H1 (cell line): ENCODE measurements at regions not wholly inside any gene's neighbourhood (a gene's known extent, or its start where the extent isn't known, plus 50 kb on each side); places are given as distances from the start of the nearest gene placed in this dataset.

ENCODE experiments used
- CTCF ChIA-PET: fragments of 300-600 bp; sonication (Branson Sonifier 250); formaldehyde crosslinking; loops from one replicate; lab custom pipeline; 2021; ENCODE audit not compliant: partially characterized antibody; lab: Charles Lee
- POLR2A ChIA-PET: fragments of 300-600 bp; sonication (Branson Sonifier 250); formaldehyde crosslinking; loops from one replicate; lab custom pipeline; 2021; ENCODE audit warnings: inconsistent platforms; ENCODE audit not compliant: partially characterized antibody; lab: Charles Lee
- DNase-seq, 2 experiments: peaks; one replicate each; pipeline versions ENCODE4 v3.0.0 to v3.0.0-alpha.2; 2010 to 2022; ENCODE audit warnings: low spot score in 2 of 2, low read depth in 1 of 2, mixed read lengths in 1 of 2
- FAIRE-seq: peaks from 2 replicates; lab custom pipeline; 2011; peaks lifted over from hg19 to GRCh38; lab: Jason Lieb, UNC
- H2AFZ ChIP-seq: 2 replicates; pipeline ENCODE4 v1.8.1; 2012; ENCODE audit warnings: low read length, inconsistent platforms
- H2AK5ac ChIP-seq: 2 replicates; pipeline ENCODE4 v1.6.1; 2013; ENCODE audit warnings: low read depth, low read length
- H2BK120ac ChIP-seq: replicated peaks from 2 replicates; pipeline ENCODE3; 2013; ENCODE audit warnings: low read depth, low read length, inconsistent platforms
- H2BK12ac ChIP-seq: 2 replicates; pipeline ENCODE4 v1.6.1; 2013; ENCODE audit warnings: low read depth, low read length
- H2BK15ac ChIP-seq: 2 replicates; pipeline ENCODE4 v1.6.1; 2013; ENCODE audit warnings: low read length
- H2BK20ac ChIP-seq: 2 replicates; pipeline ENCODE4 v1.6.1; 2013; ENCODE audit warnings: low read length
- H2BK5ac ChIP-seq: 2 replicates; pipeline ENCODE4 v1.6.1; 2013; ENCODE audit warnings: low read depth, low read length
- H3K14ac ChIP-seq: 2 replicates; pipeline ENCODE4 v1.6.1; 2013; ENCODE audit warnings: inconsistent platforms; ENCODE audit not compliant: insufficient read length
- H3K18ac ChIP-seq: 2 replicates; pipeline ENCODE4 v1.6.1; 2013; ENCODE audit warnings: low read length; ENCODE audit errors: extremely low read depth
- H3K23ac ChIP-seq: 2 replicates; pipeline ENCODE4 v1.6.1; 2013; ENCODE audit warnings: inconsistent platforms; ENCODE audit not compliant: insufficient read length
- H3K23me2 ChIP-seq: 2 replicates; pipeline ENCODE4 v1.6.1; 2013; ENCODE audit warnings: low read depth, low read length
- H3K27ac ChIP-seq: 2 replicates; pipeline ENCODE4 v1.6.1; 2011; ENCODE audit warnings: low read depth, low read length, inconsistent platforms
- H3K27me3 ChIP-seq, 4 experiments: replicated peaks in 1 of 4; 1 replicate in 1 of 4; 2 replicates in 3 of 4; pipeline versions ENCODE4 v1.6.1 to v1.8.1; 2011 to 2013; ENCODE audit warnings: low read length in 3 of 4, mild to moderate bottlenecking in 3 of 4, inconsistent platforms in 2 of 4, mixed read lengths in 2 of 4, moderate library complexity in 1 of 4; ENCODE audit not compliant: control insufficient read depth in 3 of 4, insufficient read depth in 3 of 4; ENCODE audit errors: extremely low read depth in 1 of 4
- H3K36me3 ChIP-seq, 4 experiments: 2 replicates each; pipeline versions ENCODE4 v1.6.1 to v1.8.1; 2011 to 2013; ENCODE audit warnings: mild to moderate bottlenecking in 4 of 4, low read length in 3 of 4, moderate library complexity in 2 of 4, control low read depth in 1 of 4, inconsistent platforms in 1 of 4; ENCODE audit not compliant: insufficient read depth in 4 of 4, control insufficient read depth in 2 of 4
- H3K4ac ChIP-seq: replicated peaks from 2 replicates; pipeline ENCODE3; 2013; ENCODE audit warnings: low read length, low read depth, mixed read lengths, inconsistent platforms; ENCODE audit not compliant: insufficient read length
- H3K4me1 ChIP-seq, 4 experiments: replicated peaks in 1 of 4; 1 replicate in 1 of 4; 2 replicates in 3 of 4; pipeline versions ENCODE4 v1.6.1 to v1.8.1; 2011 to 2013; ENCODE audit warnings: low read length in 3 of 4, inconsistent platforms in 2 of 4, mixed read lengths in 1 of 4; ENCODE audit not compliant: insufficient read depth in 4 of 4, control insufficient read depth in 3 of 4
- H3K4me2 ChIP-seq, 2 experiments: 2 replicates each; pipeline versions ENCODE4 v1.6.1 to v1.8.1; 2011 to 2013; ENCODE audit warnings: low read depth in 2 of 2, low read length in 2 of 2, control low read depth in 1 of 2, inconsistent platforms in 1 of 2, mild to moderate bottlenecking in 1 of 2; ENCODE audit not compliant: insufficient read depth in 1 of 2
- H3K4me3 ChIP-seq, 4 experiments: fragments of 200-600, 300-600 bp in 1 of 4; sonication (generic), shearing (Covaris generic), sonication (Bioruptor Twin) in 1 of 4; 2 replicates each; pipeline versions ENCODE4 v1.5.1 to v1.8.1; 2011 to 2016; ENCODE audit warnings: low read length in 4 of 4, low read depth in 3 of 4, control low read depth in 2 of 4, inconsistent platforms in 2 of 4, mild to moderate bottlenecking in 2 of 4, mixed read lengths in 1 of 4, moderate library complexity in 1 of 4; ENCODE audit not compliant: insufficient read depth in 2 of 4; ENCODE audit errors: extremely low read depth in 1 of 4
- H3K56ac ChIP-seq: replicated peaks from 2 replicates; pipeline ENCODE3; 2013; ENCODE audit warnings: low read depth, mild to moderate bottlenecking, mixed read lengths, low read length, inconsistent platforms; ENCODE audit not compliant: insufficient read length
- H3K79me1 ChIP-seq: 2 replicates; pipeline ENCODE4 v1.6.1; 2013; ENCODE audit warnings: low read depth, low read length, control low read depth
- H3K79me2 ChIP-seq, 2 experiments: 2 replicates each; pipeline versions ENCODE4 v1.6.1 to v1.8.1; 2012 to 2013; ENCODE audit warnings: low read length in 2 of 2, mild to moderate bottlenecking in 2 of 2, inconsistent platforms in 1 of 2; ENCODE audit not compliant: insufficient read depth in 2 of 2, control insufficient read depth in 1 of 2
- H3K9ac ChIP-seq, 4 experiments: replicated peaks in 1 of 4; 1 replicate in 1 of 4; 2 replicates in 3 of 4; pipeline versions ENCODE4 v1.6.1 to v1.8.1; 2011 to 2013; ENCODE audit warnings: low read depth in 3 of 4, low read length in 3 of 4, control low read depth in 2 of 4, mild to moderate bottlenecking in 2 of 4, moderate library complexity in 2 of 4, inconsistent platforms in 1 of 4; ENCODE audit errors: extremely low read depth in 1 of 4
- H3K9me3 ChIP-seq, 2 experiments: 2 replicates each; pipeline versions ENCODE4 v1.6.1 to v1.8.1; 2012 to 2013; ENCODE audit warnings: mild to moderate bottlenecking in 2 of 2, moderate library complexity in 2 of 2, control low read depth in 1 of 2, inconsistent platforms in 1 of 2, low read depth in 1 of 2, low read length in 1 of 2, mixed read lengths in 1 of 2; ENCODE audit not compliant: insufficient read depth in 2 of 2
- H4K20me1 ChIP-seq, 2 experiments: replicated peaks in 1 of 2; 2 replicates each; pipeline versions ENCODE3 to v1.8.1; 2011 to 2013; ENCODE audit warnings: inconsistent platforms in 2 of 2, low read length in 2 of 2, mild to moderate bottlenecking in 1 of 2; ENCODE audit not compliant: insufficient read depth in 2 of 2, control insufficient read depth in 1 of 2
- H4K5ac ChIP-seq: 2 replicates; pipeline ENCODE4 v1.6.1; 2013; ENCODE audit warnings: low read length, low read depth, mixed read lengths, inconsistent platforms; ENCODE audit not compliant: insufficient read length
- H4K8ac ChIP-seq: 2 replicates; pipeline ENCODE4 v1.8.0; 2013; ENCODE audit warnings: mild to moderate bottlenecking, moderate library complexity, low read length, inconsistent platforms; ENCODE audit not compliant: insufficient read depth; ENCODE audit errors: extremely low read depth
- H4K91ac ChIP-seq: replicated peaks from 2 replicates; pipeline ENCODE3; 2013; ENCODE audit warnings: low read length, mixed read lengths, inconsistent platforms; ENCODE audit not compliant: insufficient read length
- FOSL1 ChIP-seq: IDR thresholded peaks from 2 replicates; pipeline ENCODE4 v1.6.1; 2011; ENCODE audit warnings: mild to moderate bottlenecking, low read depth, low read length, moderate library complexity; ENCODE audit not compliant: insufficient read depth
- JUND ChIP-seq: IDR thresholded peaks from 2 replicates; pipeline ENCODE4 v1.6.1; 2011; ENCODE audit warnings: mild to moderate bottlenecking, improper control_type of control experiment, low read length
- KDM4A ChIP-seq: IDR thresholded peaks from one replicate; pipeline ENCODE4 v1.7.1; 2012; ENCODE audit warnings: low read depth, mild to moderate bottlenecking, moderate library complexity, low read length, inconsistent platforms; ENCODE audit not compliant: severe bottlenecking
- POLR2A ChIP-seq, 2 experiments: IDR thresholded peaks; 1 replicate in 1 of 2; 2 replicates in 1 of 2; pipeline ENCODE4 v1.6.1; 2011; ENCODE audit warnings: low read depth in 2 of 2, low read length in 2 of 2, mild to moderate bottlenecking in 2 of 2; ENCODE audit errors: control extremely low read depth in 1 of 2
- POU5F1 ChIP-seq: IDR thresholded peaks from 2 replicates; pipeline ENCODE4 v1.6.1; 2011; ENCODE audit warnings: low read depth, mild to moderate bottlenecking, low read length, moderate library complexity
- RNF2 ChIP-seq: fragments of 200-900, 300-1000 bp; sonication (generic); IDR thresholded peaks from 2 replicates; pipeline ENCODE4 v1.7.1; 2016; ENCODE audit warnings: borderline replicate concordance, low read depth, mild to moderate bottlenecking, antibody characterized with exemption, low read length; ENCODE audit not compliant: poor library complexity, severe bottlenecking; ENCODE audit errors: missing control alignments
- SAP30 ChIP-seq: fragments of 300-600 bp; sonication (generic); IDR thresholded peaks from 2 replicates; pipeline ENCODE4 v1.7.1; 2012; ENCODE audit warnings: low read length, moderate library complexity, mild to moderate bottlenecking, inconsistent platforms; ENCODE audit not compliant: insufficient read depth, insufficient replicate concordance
- SIRT6 ChIP-seq: IDR thresholded peaks from one replicate; pipeline ENCODE4 v1.7.1; 2012; ENCODE audit warnings: low read length, inconsistent platforms
- SP2 ChIP-seq: IDR thresholded peaks from 2 replicates; pipeline ENCODE4 v1.6.1; 2012; ENCODE audit warnings: mild to moderate bottlenecking, low read length, inconsistent platforms
- TEAD4 ChIP-seq: IDR thresholded peaks from 2 replicates; pipeline ENCODE4 v1.6.1; 2012; ENCODE audit warnings: low read depth, low read length, inconsistent platforms, mixed read lengths
- WGBS, 2 experiments: shearing (Covaris generic) in 1 of 2; methylation state at CpG; one replicate each; pipeline versions ENCODE4 v1.1.6 to v1.1.7; 2013 to 2015; ENCODE audit warnings: low lambda C conversion rate in 2 of 2, mixed read lengths in 2 of 2, inconsistent platforms in 1 of 2, low coverage in 1 of 2, missing lambda C conversion rate in 1 of 2; ENCODE audit not compliant: insufficient replicate concordance in 2 of 2, insufficient coverage in 1 of 2, insufficient read length in 1 of 2; ENCODE audit errors: extremely low coverage in 1 of 2, missing lambda C conversion rate in 1 of 2; 5-methylcytosine and 5-hydroxymethylcytosine counted together
- TF ChIP-seq, protein P1 (sequence below), 3 experiments: IDR thresholded peaks; 1 replicate in 2 of 3; 2 replicates in 1 of 3; pipeline versions ENCODE4 v1.5.1 to v1.6.1; 2011; ENCODE audit warnings: low read length in 3 of 3, mild to moderate bottlenecking in 3 of 3, inconsistent platforms in 2 of 3, low read depth in 1 of 3, moderate library complexity in 1 of 3; ENCODE audit not compliant: insufficient read depth in 1 of 3; ENCODE audit errors: control extremely low read depth in 1 of 3
- TF ChIP-seq, protein P2 (sequence below): IDR thresholded peaks from 2 replicates; pipeline ENCODE4 v1.6.1; 2012; ENCODE audit warnings: inconsistent platforms

DNA sequence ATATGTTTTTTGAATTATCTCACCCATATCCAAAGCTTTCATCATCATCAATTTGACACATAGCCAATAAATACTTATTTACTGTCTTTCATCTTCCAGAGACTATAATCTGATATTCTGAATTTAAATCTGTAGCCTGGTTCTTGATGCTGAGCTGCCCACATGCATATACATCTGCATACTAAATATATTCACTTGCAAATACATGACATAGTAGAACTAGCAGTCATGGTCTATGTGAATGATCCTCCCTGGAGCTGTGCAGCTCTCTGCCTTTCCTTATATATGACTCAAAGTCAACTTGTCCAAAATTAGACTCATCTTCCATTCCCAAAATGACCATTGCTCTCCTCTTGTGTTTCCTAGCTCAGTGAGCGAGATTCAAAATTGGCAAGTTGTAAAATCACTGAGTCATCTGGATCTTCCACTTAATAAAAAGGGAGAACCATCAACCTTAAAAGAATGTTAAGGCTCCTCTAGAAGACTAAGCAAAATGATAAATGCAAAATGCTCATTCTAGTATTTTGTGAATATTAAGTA is 448.2 kb downstream of the PPARGC1A start:
- ChIA-PET CTCF (interaction anchor here (0.9 kb wide), 1 partner anchor 68 kb away, joined by 3 read pairs; no protein-coding TSS in a partner anchor), POLR2A (no interaction called here)
- H3K79me1 ChIP-seq: no peaks in the 10 kb centered on the region
- H3K4ac ChIP-seq: no peak overlapping the region
- H2AFZ ChIP-seq: no peak overlapping the region
- no peak overlapping the region for H2AK5ac ChIP-seq
- no peak overlapping the region for H2BK12ac ChIP-seq
- H3K9ac ChIP-seq: no peak overlapping the region
- no peaks in the 10 kb centered on the region; a peak in 1 of 4 replicates for H3K9me3 ChIP-seq
- H4K5ac ChIP-seq: no peak overlapping the region
- H3K23ac ChIP-seq: no peak overlapping the region
- no peak overlapping the region for H2BK120ac ChIP-seq
- FAIRE-seq (no peak), DNase-seq (no peak)
- no peak overlapping the region for H2BK20ac ChIP-seq
- no peak overlapping the region for H4K91ac ChIP-seq
- no peaks in the 10 kb centered on the region for H3K23me2 ChIP-seq
- H3K4me2 ChIP-seq: no peak overlapping the region
- H2BK5ac ChIP-seq: no peak overlapping the region
- H3K27ac ChIP-seq: no peak overlapping the region
- no peak overlapping the region for H3K14ac ChIP-seq
- H3K56ac ChIP-seq: no peak overlapping the region
- H2BK15ac ChIP-seq: no peak overlapping the region
- WGBS, 2 experiments: 94% methylated on average over 1 of the region's 1 CpG; no CpG with 5 or more reads in 1 of the 2 experiments
- H3K36me3 ChIP-seq: no peaks in the 10 kb centered on the region
- H3K18ac ChIP-seq: no peak overlapping the region
- no peaks in the 10 kb centered on the region for H3K79me2 ChIP-seq
- H3K4me3 ChIP-seq: no peak overlapping the region
- no peaks in the 10 kb centered on the region for H4K20me1 ChIP-seq
- no peak overlapping the region for H4K8ac ChIP-seq
- H3K27me3 ChIP-seq: no peaks in the 10 kb centered on the region
- no peaks in the 10 kb centered on the region for H3K4me1 ChIP-seq
- TF ChIP-seq FOSL1 (no peak), JUND (no peak), POU5F1 (no peak), KDM4A (no peak), POLR2A (IDR thresholded peaks at IDR 0.05; ENCODE audit: control extremely low read depth in 1 of 2, low read depth in 2 of 2, low read length in 2 of 2) (no peak), TEAD4 (no peak), SAP30 (no peak), RNF2 (no peak), SIRT6 (no peak), SP2 (no peak)
- TF ChIP-seq, protein P1, sequence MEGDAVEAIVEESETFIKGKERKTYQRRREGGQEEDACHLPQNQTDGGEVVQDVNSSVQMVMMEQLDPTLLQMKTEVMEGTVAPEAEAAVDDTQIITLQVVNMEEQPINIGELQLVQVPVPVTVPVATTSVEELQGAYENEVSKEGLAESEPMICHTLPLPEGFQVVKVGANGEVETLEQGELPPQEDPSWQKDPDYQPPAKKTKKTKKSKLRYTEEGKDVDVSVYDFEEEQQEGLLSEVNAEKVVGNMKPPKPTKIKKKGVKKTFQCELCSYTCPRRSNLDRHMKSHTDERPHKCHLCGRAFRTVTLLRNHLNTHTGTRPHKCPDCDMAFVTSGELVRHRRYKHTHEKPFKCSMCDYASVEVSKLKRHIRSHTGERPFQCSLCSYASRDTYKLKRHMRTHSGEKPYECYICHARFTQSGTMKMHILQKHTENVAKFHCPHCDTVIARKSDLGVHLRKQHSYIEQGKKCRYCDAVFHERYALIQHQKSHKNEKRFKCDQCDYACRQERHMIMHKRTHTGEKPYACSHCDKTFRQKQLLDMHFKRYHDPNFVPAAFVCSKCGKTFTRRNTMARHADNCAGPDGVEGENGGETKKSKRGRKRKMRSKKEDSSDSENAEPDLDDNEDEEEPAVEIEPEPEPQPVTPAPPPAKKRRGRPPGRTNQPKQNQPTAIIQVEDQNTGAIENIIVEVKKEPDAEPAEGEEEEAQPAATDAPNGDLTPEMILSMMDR (IDR thresholded peaks at IDR 0.05; ENCODE audit: control extremely low read depth in 1 of 3, insufficient read depth in 1 of 3, low read depth in 1 of 3, low read length in 3 of 3): no peak
- TF ChIP-seq, protein P2, sequence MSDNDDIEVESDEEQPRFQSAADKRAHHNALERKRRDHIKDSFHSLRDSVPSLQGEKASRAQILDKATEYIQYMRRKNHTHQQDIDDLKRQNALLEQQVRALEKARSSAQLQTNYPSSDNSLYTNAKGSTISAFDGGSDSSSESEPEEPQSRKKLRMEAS: no peak
